IMR-90 (cell line): ENCODE measurements at regions not wholly inside any gene's neighbourhood (a gene's known extent, or its start where the extent isn't known, plus 50 kb on each side); places are given as distances from the start of the nearest gene placed in this dataset.

ENCODE experiments used
- ATAC-seq: fragments of 200-7000 bp; cut with Tn5 transposase; 2 replicates; pipeline ENCODE4 v1.9.1; 2020; ENCODE audit warnings: low read depth, mild to moderate bottlenecking, moderate library complexity
- BruUV-seq: library from RNA; stranded (reverse); fragments of 400-500 nt; replicated peaks from 2 replicates; lab custom pipeline; 2021; lab: Mats Ljungman, UMichigan
- CTCF ChIA-PET: fragments of 300-600 bp; formaldehyde crosslinking; extraction: SDS; loops from one replicate; lab custom pipeline; 2021; ENCODE audit warnings: antibody characterized with exemption; lab: Yijun Ruan, JAX
- POLR2A ChIA-PET: fragments of 300-600 bp; sonication (Branson Sonifier 250); formaldehyde crosslinking; loops from one replicate; lab custom pipeline; 2022; ENCODE audit warnings: antibody characterized with exemption; ENCODE audit not compliant: unreplicated experiment; lab: Charles Lee
- DNase-seq: peaks from one replicate; pipeline ENCODE4 v3.0.0; 2013
- H2AFZ ChIP-seq: replicated peaks from 2 replicates; pipeline ENCODE3; 2013; ENCODE audit warnings: low read length, mild to moderate bottlenecking; ENCODE audit not compliant: poor library complexity
- H2AK5ac ChIP-seq: 2 replicates; pipeline ENCODE4 v1.6.1; 2013; ENCODE audit warnings: low read depth, low read length, inconsistent platforms
- H2AK9ac ChIP-seq: replicated peaks from 2 replicates; pipeline ENCODE3; 2013; ENCODE audit warnings: mild to moderate bottlenecking, low read depth, low read length, moderate library complexity; ENCODE audit not compliant: poor library complexity
- H2BK120ac ChIP-seq: 2 replicates; pipeline ENCODE4 v1.6.1; 2013; ENCODE audit warnings: low read depth, low read length, inconsistent platforms
- H2BK15ac ChIP-seq: 3 replicates; pipeline ENCODE4 v1.6.1; 2013; ENCODE audit warnings: low read depth, low read length, inconsistent platforms
- H2BK20ac ChIP-seq: 2 replicates; pipeline ENCODE4 v1.6.1; 2013; ENCODE audit warnings: low read depth, mild to moderate bottlenecking, inconsistent platforms, low read length, moderate library complexity
- H2BK5ac ChIP-seq: 2 replicates; pipeline ENCODE4 v1.6.1; 2013; ENCODE audit warnings: mild to moderate bottlenecking, low read depth, low read length, inconsistent platforms; ENCODE audit not compliant: poor library complexity, severe bottlenecking
- H3K14ac ChIP-seq: replicated peaks from 2 replicates; pipeline ENCODE4 v1.6.1; 2013; ENCODE audit warnings: low read depth, low read length, inconsistent platforms
- H3K18ac ChIP-seq: 2 replicates; pipeline ENCODE4 v1.6.1; 2013; ENCODE audit warnings: low read depth, low read length, control low read depth
- H3K23ac ChIP-seq: 2 replicates; pipeline ENCODE4 v1.6.1; 2013; ENCODE audit warnings: low read depth, low read length, inconsistent platforms
- H3K27ac ChIP-seq: 2 replicates; pipeline ENCODE4 v1.5.1; 2013; ENCODE audit warnings: mild to moderate bottlenecking, control low read depth, low read length; ENCODE audit not compliant: insufficient read depth
- H3K27me3 ChIP-seq: 2 replicates; pipeline ENCODE4 v1.6.1; 2013; ENCODE audit warnings: low read length; ENCODE audit not compliant: control insufficient read depth, insufficient read depth
- H3K36me3 ChIP-seq: 2 replicates; pipeline ENCODE4 v1.6.1; 2013; ENCODE audit warnings: low read length, mixed read lengths; ENCODE audit not compliant: control insufficient read depth, insufficient read depth
- H3K4ac ChIP-seq: 2 replicates; pipeline ENCODE4 v1.6.1; 2013; ENCODE audit warnings: low read depth, low read length, inconsistent platforms
- H3K4me1 ChIP-seq: 2 replicates; pipeline ENCODE4 v1.6.1; 2013; ENCODE audit warnings: low read length, mixed read lengths; ENCODE audit not compliant: control insufficient read depth, insufficient read depth
- H3K4me2 ChIP-seq: 2 replicates; pipeline ENCODE4 v1.6.1; 2013; ENCODE audit warnings: low read depth, mild to moderate bottlenecking, control low read depth, low read length, moderate library complexity
- H3K4me3 ChIP-seq: 2 replicates; pipeline ENCODE4 v1.5.1; 2013; ENCODE audit warnings: low read depth, mild to moderate bottlenecking, control low read depth, low read length, moderate library complexity; ENCODE audit not compliant: insufficient read depth
- H3K56ac ChIP-seq: 2 replicates; pipeline ENCODE4 v1.6.1; 2013; ENCODE audit warnings: low read length, inconsistent platforms; ENCODE audit not compliant: insufficient read depth; ENCODE audit errors: extremely low read depth
- H3K79me1 ChIP-seq, 2 experiments: 2 replicates each; pipeline ENCODE4 v1.6.1; 2013; ENCODE audit warnings: low read length in 2 of 2, inconsistent platforms in 1 of 2, low read depth in 1 of 2
- H3K9ac ChIP-seq: 2 replicates; pipeline ENCODE4 v1.6.1; 2013; ENCODE audit warnings: low read depth, low read length, control low read depth
- H3K9me1 ChIP-seq: 2 replicates; pipeline ENCODE4 v1.6.1; 2013; ENCODE audit warnings: low read length, inconsistent platforms; ENCODE audit not compliant: insufficient read depth
- H3K9me3 ChIP-seq: 2 replicates; pipeline ENCODE4 v1.6.1; 2013; ENCODE audit warnings: low read length; ENCODE audit not compliant: control insufficient read depth, insufficient read depth
- H4K20me1 ChIP-seq: 2 replicates; pipeline ENCODE4 v1.6.1; 2013; ENCODE audit warnings: low read length, inconsistent platforms; ENCODE audit not compliant: insufficient read depth
- H4K5ac ChIP-seq: 2 replicates; pipeline ENCODE4 v1.6.1; 2013; ENCODE audit warnings: mild to moderate bottlenecking, low read depth, low read length, control low read depth
- H4K8ac ChIP-seq, 2 experiments: 2 replicates each; pipeline ENCODE4 v1.6.1; 2013; ENCODE audit warnings: low read depth in 2 of 2, low read length in 2 of 2, control low read depth in 1 of 2, inconsistent platforms in 1 of 2
- H4K91ac ChIP-seq: 2 replicates; pipeline ENCODE4 v1.6.1; 2013; ENCODE audit warnings: low read depth, low read length, inconsistent platforms; ENCODE audit not compliant: insufficient read depth
- CHD1 ChIP-seq: IDR thresholded peaks from 2 replicates; pipeline ENCODE4 v1.6.1; 2012; ENCODE audit warnings: low read depth, low read length, improper control_type of control experiment
- NFE2L2 ChIP-seq: fragments of 150-350 bp; IDR thresholded peaks from 2 replicates; pipeline ENCODE4 v1.6.1; 2016; ENCODE audit warnings: low read depth, mild to moderate bottlenecking, low read length
- WGBS, 2 experiments: methylation state at CpG; one replicate each; pipeline versions ENCODE4 v1.1.5 to v1.1.7; 2013; ENCODE audit warnings: missing lambda C conversion rate in 2 of 2; ENCODE audit not compliant: insufficient read length in 1 of 2; ENCODE audit errors: extremely low coverage in 2 of 2; 5-methylcytosine and 5-hydroxymethylcytosine counted together
- dilution Hi-C: fragments of 300-500 bp; cut with HindIII; formaldehyde crosslinking; loops from one replicate; pipeline ENCODE4 v1.14.3; 2018; ENCODE audit warnings: low sequenced_read_pairs; ENCODE audit not compliant: unreplicated experiment
- in situ Hi-C: fragments of 300-500 bp; cut with MboI; formaldehyde crosslinking; loops from 3 replicates; pipeline ENCODE4 v1.14.3; 2019; ENCODE audit warnings: low sequenced_read_pairs, inconsistent platforms, mixed read lengths
- intact Hi-C: fragments of 100-400 bp; cut with micrococcal nuclease; formaldehyde crosslinking; loops from 2 replicates; pipeline ENCODE4 v1.10.0; 2022

- dilution Hi-C loops = no loop called here
- H3K9ac ChIP-seq = no peak overlapping the region
- no peak overlapping the region for H3K18ac ChIP-seq
- in situ Hi-C loops = no loop called here
- H2BK120ac ChIP-seq = no peak overlapping the region
- no peak overlapping the region for H3K4me2 ChIP-seq
- no peaks in the 10 kb centered on the region for H3K4me1 ChIP-seq
- no peaks in the 10 kb centered on the region for H3K9me1 ChIP-seq
- no peak overlapping the region for H4K91ac ChIP-seq
- H2AFZ ChIP-seq = no peak overlapping the region
- WGBS, 2 experiments = 67% methylated on average over 6 of the region's 17 CpGs; no CpG with 5 or more reads in 1 of the 2 experiments
- H3K4ac ChIP-seq = no peak overlapping the region
- DNase-seq (no peak), ATAC-seq (no peak)
- no TSS peak for BruUV-seq
- intact Hi-C loops = no loop called here
- H2BK20ac ChIP-seq = no peak overlapping the region
- H3K56ac ChIP-seq = no peak overlapping the region
- H3K9me3 ChIP-seq = peaks cover 35% of the 10 kb centered on the region
- H3K23ac ChIP-seq = no peak overlapping the region
- no peaks in the 10 kb centered on the region for H3K36me3 ChIP-seq
- ChIA-PET POLR2A (no interaction called here), CTCF (no interaction called here)
- H2BK5ac ChIP-seq = no peak overlapping the region
- H3K27me3 ChIP-seq = no peaks in the 10 kb centered on the region
- no peak overlapping the region for H3K4me3 ChIP-seq
- no peak overlapping the region for H4K8ac ChIP-seq
- H4K20me1 ChIP-seq = no peaks in the 10 kb centered on the region
- H4K5ac ChIP-seq = no peak overlapping the region
- TF ChIP-seq CHD1 = no peak
- no peak for TF ChIP-seq NFE2L2
- no peak overlapping the region for H2AK5ac ChIP-seq
- H2BK15ac ChIP-seq = no peak overlapping the region
- H2AK9ac ChIP-seq = no peak overlapping the region
- no peak overlapping the region for H3K27ac ChIP-seq
- no peaks in the 10 kb centered on the region for H3K79me1 ChIP-seq
- H3K14ac ChIP-seq = no peak overlapping the region
Observed at GRCh38 chr13:111962431-111962891, 104.5 kb upstream of the SOX1 start.
